H1 (cell line): ENCODE measurements at regions not wholly inside any gene's neighbourhood (a gene's known extent, or its start where the extent isn't known, plus 50 kb on each side); places are given as distances from the start of the nearest gene placed in this dataset.

Experiments
- CEBPB ChIP-seq: IDR thresholded peaks from 2 replicates; pipeline ENCODE4 v1.6.1; 2012; ENCODE audit warnings: low read depth, low read length
- CHD7 ChIP-seq: fragments of 300-600 bp; sonication (generic); IDR thresholded peaks from 2 replicates; pipeline ENCODE4 v1.7.1; 2012; ENCODE audit warnings: low read length, moderate library complexity, mild to moderate bottlenecking, inconsistent platforms; ENCODE audit not compliant: insufficient replicate concordance
- FOSL1 ChIP-seq: IDR thresholded peaks from 2 replicates; pipeline ENCODE4 v1.6.1; 2011; ENCODE audit warnings: mild to moderate bottlenecking, low read depth, low read length, moderate library complexity; ENCODE audit not compliant: insufficient read depth
- HDAC2 ChIP-seq, 2 experiments: fragments of 300-600 bp in 1 of 2; sonication (generic) in 1 of 2; IDR thresholded peaks; 2 replicates each; pipeline ENCODE4 v1.6.1; 2011 to 2012; ENCODE audit warnings: low read depth in 2 of 2, low read length in 2 of 2, mild to moderate bottlenecking in 2 of 2, moderate library complexity in 2 of 2, borderline replicate concordance in 1 of 2, inconsistent platforms in 1 of 2
- SAP30 ChIP-seq: fragments of 300-600 bp; sonication (generic); IDR thresholded peaks from 2 replicates; pipeline ENCODE4 v1.7.1; 2012; ENCODE audit warnings: low read length, moderate library complexity, mild to moderate bottlenecking, inconsistent platforms; ENCODE audit not compliant: insufficient read depth, insufficient replicate concordance
- ZNF274 ChIP-seq: IDR thresholded peaks from 2 replicates; pipeline ENCODE4 v1.7.0; 2012; ENCODE audit warnings: low read length, borderline replicate concordance; ENCODE audit errors: extremely low read depth
- TF ChIP-seq, protein P1 (sequence below): IDR thresholded peaks from 2 replicates; pipeline ENCODE4 v1.6.1; 2011; ENCODE audit warnings: low read length, improper control_type of control experiment
- TF ChIP-seq, protein P2 (sequence below): IDR thresholded peaks from 2 replicates; pipeline ENCODE4 v1.6.1; 2011; ENCODE audit warnings: low read depth, mild to moderate bottlenecking, low read length; ENCODE audit not compliant: insufficient read depth

- TF ChIP-seq CHD7 (no peak), ZNF274 (no peak), HDAC2 (IDR thresholded peaks at IDR 0.05; ENCODE audit: borderline replicate concordance in 1 of 2, low read depth in 2 of 2, low read length in 2 of 2) (no peak), FOSL1 (no peak), SAP30 (no peak), CEBPB (no peak)
- TF ChIP-seq, protein P1, sequence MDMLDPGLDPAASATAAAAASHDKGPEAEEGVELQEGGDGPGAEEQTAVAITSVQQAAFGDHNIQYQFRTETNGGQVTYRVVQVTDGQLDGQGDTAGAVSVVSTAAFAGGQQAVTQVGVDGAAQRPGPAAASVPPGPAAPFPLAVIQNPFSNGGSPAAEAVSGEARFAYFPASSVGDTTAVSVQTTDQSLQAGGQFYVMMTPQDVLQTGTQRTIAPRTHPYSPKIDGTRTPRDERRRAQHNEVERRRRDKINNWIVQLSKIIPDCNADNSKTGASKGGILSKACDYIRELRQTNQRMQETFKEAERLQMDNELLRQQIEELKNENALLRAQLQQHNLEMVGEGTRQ: no peak
- TF ChIP-seq, protein P2, sequence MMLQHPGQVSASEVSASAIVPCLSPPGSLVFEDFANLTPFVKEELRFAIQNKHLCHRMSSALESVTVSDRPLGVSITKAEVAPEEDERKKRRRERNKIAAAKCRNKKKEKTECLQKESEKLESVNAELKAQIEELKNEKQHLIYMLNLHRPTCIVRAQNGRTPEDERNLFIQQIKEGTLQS: no peak
Measured at GRCh38 chr6:105886066-105886813, 199.9 kb upstream of the PRDM1 start (continued).
